Transverse colon (tissue), 4 donors: ENCODE measurements at regions not wholly inside any gene's neighbourhood (a gene's known extent, or its start where the extent isn't known, plus 50 kb on each side); places are given as distances from the start of the nearest gene placed in this dataset.
"Not testable (repeated sequence)": the region's sequence is repeated elsewhere in the genome, so short reads cannot be mapped to it uniquely, and the experiment has no call there.

Experiments
- DNase-seq: peaks from one replicate; pipeline ENCODE4 v3.0.0-alpha.2; 2019
- H3K27ac ChIP-seq, 4 donors: fragments of 200-600 bp; sonication (generic); 2 replicates each; pipeline ENCODE4 v1.5.1; 2016 to 2018; ENCODE audit warnings: inconsistent platforms in 4 of 4
- H3K27me3 ChIP-seq: fragments of 200-600 bp; sonication (generic); 2 replicates; pipeline ENCODE4 v1.5.1; 2017; ENCODE audit warnings: inconsistent platforms
- H3K36me3 ChIP-seq, 4 donors: fragments of 200-600 bp; sonication (generic); 2 replicates each; pipeline ENCODE4 v1.5.1; 2017 to 2019; ENCODE audit warnings: inconsistent platforms in 4 of 4
- H3K4me1 ChIP-seq, 4 donors: fragments of 200-600 bp; sonication (generic); 2 replicates each; pipeline ENCODE4 v1.5.1; 2017 to 2020; ENCODE audit warnings: inconsistent platforms in 4 of 4
- H3K4me3 ChIP-seq, 4 donors: fragments of 200-600 bp; sonication (generic); 1 replicate in 1 of 4; 2 replicates in 3 of 4; pipeline versions ENCODE4 v1.5.1 to v1.6.1; 2017 to 2019; ENCODE audit warnings: inconsistent platforms in 4 of 4
- H3K9me3 ChIP-seq, 2 donors: fragments of 200-600 bp; sonication (generic); 2 replicates each; pipeline ENCODE4 v1.5.1; 2017 to 2019; ENCODE audit warnings: inconsistent platforms in 2 of 2
- CTCF ChIP-seq, 5 experiments: fragments of 200-600 bp in 3 of 5; fragments of 450-650 bp in 2 of 5; sonication (generic) in 3 of 5; IDR thresholded peaks; 1 replicate in 2 of 5; 2 replicates in 3 of 5; pipeline ENCODE4 v1.5.1; 2016 to 2017; ENCODE audit warnings: antibody characterized with exemption in 5 of 5, inconsistent platforms in 3 of 5, mild to moderate bottlenecking in 2 of 5, moderate library complexity in 1 of 5
- EP300 ChIP-seq: sonication (generic); formaldehyde crosslinking; IDR thresholded peaks from one replicate; pipeline ENCODE4 v1.6.1; 2017; ENCODE audit warnings: antibody characterized with exemption, low read depth
- POLR2A ChIP-seq: fragments of 450-650 bp; IDR thresholded peaks from one replicate; pipeline ENCODE4 v1.6.1; 2016; ENCODE audit warnings: antibody characterized with exemption, mild to moderate bottlenecking, moderate library complexity
- POLR2AphosphoS5 ChIP-seq, 3 donors: sonication (generic); formaldehyde crosslinking; IDR thresholded peaks; one replicate each; pipeline ENCODE4 v1.6.1; 2016; ENCODE audit warnings: antibody characterized with exemption in 3 of 3
- WGBS, 2 donors: methylation state at CpG; one replicate each; pipeline ENCODE4 v1.1.5; 2018; ENCODE audit warnings: low coverage in 1 of 2; 5-methylcytosine and 5-hydroxymethylcytosine counted together
- in situ Hi-C, 4 donors: fragments of 200-750 bp; cut with MboI; loops; one replicate each; pipeline versions ENCODE4 v1.15.0 to v1.15.1; 2017; ENCODE audit warnings: low sequenced_read_pairs in 3 of 4, low pct_ligation_motif_present in 1 of 4, low pct_unique_long_range_greater_than_20kb in 1 of 4
- intact Hi-C: fragments of 100-400 bp; cut with DNase I; formaldehyde crosslinking; loops from one replicate; pipeline ENCODE4 v1.15.1; 2023; ENCODE audit warnings: low total_unique reads

GRCh38 chr10:23981520-23982309, 227.2 kb upstream of the KIAA1217 start:
- no peaks in the 10 kb centered on the region for H3K9me3 ChIP-seq
- no peak overlapping the region for H3K27ac ChIP-seq
- in situ Hi-C loops: loop anchor here (25.0 kb wide), 3 partner anchors 206 to 531 kb away; no protein-coding TSS in a partner anchor
- no peak overlapping the region for H3K4me3 ChIP-seq
- no peak for TF ChIP-seq CTCF (IDR thresholded peaks at IDR 0.05)
- TF ChIP-seq EP300: no peak
- TF ChIP-seq POLR2AphosphoS5 (IDR thresholded peaks at IDR 0.05): no peak
- TF ChIP-seq POLR2A: no peak
- no peaks in the 10 kb centered on the region for H3K27me3 ChIP-seq
- DNase-seq: no peak
- intact Hi-C loops: no loop called here
- no peaks in the 10 kb centered on the region for H3K4me1 ChIP-seq
- 72 to 76% methylated on average over 3 of the region's 3 CpGs for WGBS, 2 donors
- H3K36me3 ChIP-seq: no peaks in the 10 kb centered on the region

DNA sequence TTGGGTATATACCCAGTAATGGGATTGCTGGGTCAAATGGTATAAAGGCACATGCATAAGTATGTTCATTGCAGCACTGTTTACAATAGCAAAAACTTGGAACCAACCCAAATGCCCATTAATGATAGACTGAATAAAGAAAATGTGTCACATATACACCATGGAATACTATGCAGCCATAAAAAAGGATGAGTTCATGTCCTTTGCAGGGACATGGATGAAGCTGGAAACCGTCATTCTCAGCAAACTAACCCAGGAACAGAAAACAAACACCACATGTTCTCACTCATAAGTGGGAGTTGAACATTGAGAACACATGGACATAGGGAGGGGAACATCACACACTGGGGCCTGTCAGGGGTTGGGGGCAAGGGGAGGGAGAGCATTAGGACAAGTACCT, 224.5 kb upstream of the KIAA1217 start:
- WGBS, 2 donors: 86% methylated on average over 1 of the region's 1 CpG; no CpG with 5 or more reads in 1 of the 2 donors
- H3K4me1 ChIP-seq, H3K4me3 ChIP-seq, H3K36me3 ChIP-seq, H3K27ac ChIP-seq, DNase-seq, H3K27me3 ChIP-seq, H3K9me3 ChIP-seq, intact Hi-C loops: not testable (repeated sequence)
- in situ Hi-C loops: loop anchor here (25.0 kb wide), 3 partner anchors 203 to 528 kb away; no protein-coding TSS in a partner anchor

DNA sequence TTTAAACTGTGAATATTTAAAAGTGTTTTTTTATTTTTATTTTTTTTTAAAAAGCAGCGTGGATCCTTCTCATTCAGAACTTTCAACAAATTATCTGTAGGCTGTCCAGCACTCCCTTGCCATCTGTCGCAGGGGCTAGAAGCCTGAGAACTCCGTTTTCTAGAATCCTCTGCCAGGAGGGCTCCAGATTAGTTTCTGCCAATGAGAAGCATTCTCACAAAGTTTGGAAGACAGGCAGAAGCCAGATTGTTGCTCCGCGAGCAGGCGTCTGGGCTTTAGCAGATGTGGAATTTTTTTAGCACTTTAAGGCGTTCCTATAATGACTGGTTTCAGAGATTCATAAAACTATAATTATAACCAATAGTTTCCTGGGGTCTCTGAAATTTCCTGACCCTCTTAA, 220.9 kb upstream of the KIAA1217 start:
- in situ Hi-C loops: loop anchor here (25.0 kb wide), 3 partner anchors 199 to 524 kb away; no protein-coding TSS in a partner anchor
- WGBS, 2 donors: 87 to 88% methylated on average over 4 to 7 of the region's 7 CpGs
- intact Hi-C loops: no loop called here
- H3K4me1 ChIP-seq: no peaks in the 10 kb centered on the region
- no peak overlapping the region for H3K4me3 ChIP-seq
- TF ChIP-seq CTCF (IDR thresholded peaks at IDR 0.05): no peak
- no peak for TF ChIP-seq POLR2A
- TF ChIP-seq EP300: no peak
- no peak for TF ChIP-seq POLR2AphosphoS5 (IDR thresholded peaks at IDR 0.05)
- H3K36me3 ChIP-seq: no peaks in the 10 kb centered on the region
- H3K27ac ChIP-seq: no peak overlapping the region
- no peaks in the 10 kb centered on the region for H3K27me3 ChIP-seq
- no peaks in the 10 kb centered on the region for H3K9me3 ChIP-seq
- DNase-seq: no peak

GRCh38 chr10:23994459-23995046, 214.4 kb upstream of the KIAA1217 start:
- in situ Hi-C loops: loop anchor here (10.0 to 25.0 kb wide), 6 partner anchors 193 to 520 kb away; no protein-coding TSS in a partner anchor
- Histone ChIP-seq H3K27me3 (no peaks in the 10 kb centered on the region), H3K9me3 (no peaks in the 10 kb centered on the region), H3K4me1 (no peaks in the 10 kb centered on the region), H3K27ac (no peak overlapping the region), H3K4me3 (no peak overlapping the region), H3K36me3 (no peaks in the 10 kb centered on the region)
- TF ChIP-seq CTCF (IDR thresholded peaks at IDR 0.05) (peak; percentile 71 to 79 (median 74)), POLR2AphosphoS5 (IDR thresholded peaks at IDR 0.05) (no peak)
- 24 to 47% methylated on average over 5 to 6 of the region's 6 CpGs for WGBS, 2 donors
- intact Hi-C loops: loop anchor here (5.0 kb wide), 2 partner anchors 198 to 523 kb away; no protein-coding TSS in a partner anchor
- DNase-seq: peak; percentile 52
